ENCODE measurements at regions not wholly inside any gene's neighbourhood (a gene's known extent, or its start where the extent isn't known, plus 50 kb on each side); places are given as distances from the start of the nearest gene placed in this dataset.

GRCh38 chr6:55992546-55992945, 117.2 kb upstream of the BMP5 start:
- no peak for TF ChIP-seq CTCF (IDR thresholded peaks at IDR 0.05; ENCODE audit: control extremely low read depth, extremely low read depth)
- DNase-seq, result no peak
- Histone ChIP-seq H3K9me3 (ENCODE audit: control insufficient read depth in 4 of 4, insufficient read depth in 3 of 4, low read length in 3 of 4) (peaks cover 0 to 10% (median 4%) of the 10 kb centered on the region in 4 donors), H3K27me3 (ENCODE audit: control insufficient read depth in 3 of 3, insufficient read depth in 3 of 3, low read length in 2 of 3) (no peaks in the 10 kb centered on the region), H3K4me1 (ENCODE audit: control insufficient read depth in 5 of 5, insufficient read depth in 5 of 5, low read length in 5 of 5) (no peaks in the 10 kb centered on the region), H3K9ac (ENCODE audit: insufficient read depth in 1 of 2, low read length in 2 of 2) (no peak overlapping the region), H3K36me3 (ENCODE audit: control insufficient read depth in 4 of 4, insufficient read depth in 4 of 4, low read length in 4 of 4) (no peaks in the 10 kb centered on the region), H3K27ac (ENCODE audit: low read depth in 1 of 2, low read length in 1 of 2) (no peak overlapping the region), H3K4me3 (no peak overlapping the region)
- ATAC-seq (ENCODE audit: insufficient read depth, low FRiP score), result no peak

GRCh38 chr6:55985309-55985708, 109.9 kb upstream of the BMP5 start:
- Histone ChIP-seq H3K9ac (ENCODE audit: insufficient read depth in 1 of 2, low read length in 2 of 2) (no peak overlapping the region), H3K9me3 (ENCODE audit: control insufficient read depth in 4 of 4, insufficient read depth in 3 of 4, low read length in 3 of 4) (peaks cover 0 to 2% (median 0%) of the 10 kb centered on the region in 4 donors), H3K27me3 (ENCODE audit: control insufficient read depth in 3 of 3, insufficient read depth in 3 of 3, low read length in 2 of 3) (no peaks in the 10 kb centered on the region), H3K4me1 (ENCODE audit: control insufficient read depth in 5 of 5, insufficient read depth in 5 of 5, low read length in 5 of 5) (no peaks in the 10 kb centered on the region), H3K4me3 (no peak overlapping the region), H3K36me3 (ENCODE audit: control insufficient read depth in 4 of 4, insufficient read depth in 4 of 4, low read length in 4 of 4) (no peaks in the 10 kb centered on the region), H3K27ac (ENCODE audit: low read depth in 1 of 2, low read length in 1 of 2) (no peak overlapping the region)
- WGBS, 2 donors, result 91 to 92% methylated on average over 1 of the region's 1 CpG
- DNase-seq, result no peak
- no peak for ATAC-seq (ENCODE audit: insufficient read depth, low FRiP score)
- no peak for TF ChIP-seq CTCF (IDR thresholded peaks at IDR 0.05; ENCODE audit: control extremely low read depth, extremely low read depth)

GRCh38 chr6:55983861-55984260, 108.5 kb upstream of the BMP5 start:
- DNase-seq, result no peak
- no peak for ATAC-seq (ENCODE audit: insufficient read depth, low FRiP score)
- no peak overlapping the region for H3K9ac ChIP-seq (ENCODE audit: insufficient read depth in 1 of 2, low read length in 2 of 2)
- H3K9me3 ChIP-seq (ENCODE audit: control insufficient read depth in 4 of 4, insufficient read depth in 3 of 4, low read length in 3 of 4), result peaks cover 0 to 2% (median 0%) of the 10 kb centered on the region in 4 donors
- H3K4me1 ChIP-seq (ENCODE audit: control insufficient read depth in 5 of 5, insufficient read depth in 5 of 5, low read length in 5 of 5), result peaks cover 0 to 3% (median 0%) of the 10 kb centered on the region in 5 donors
- H3K27ac ChIP-seq (ENCODE audit: low read depth in 1 of 2, low read length in 1 of 2), result no peak overlapping the region
- no peak for TF ChIP-seq CTCF (IDR thresholded peaks at IDR 0.05; ENCODE audit: control extremely low read depth, extremely low read depth)
- no peak overlapping the region for H3K4me3 ChIP-seq
- WGBS, 2 donors, result 84 to 87% methylated on average over 2 of the region's 2 CpGs
- no peaks in the 10 kb centered on the region for H3K36me3 ChIP-seq (ENCODE audit: control insufficient read depth in 4 of 4, insufficient read depth in 4 of 4, low read length in 4 of 4)
- H3K27me3 ChIP-seq (ENCODE audit: control insufficient read depth in 3 of 3, insufficient read depth in 3 of 3, low read length in 2 of 3), result no peaks in the 10 kb centered on the region

- no peak for TF ChIP-seq CTCF (IDR thresholded peaks at IDR 0.05; ENCODE audit: control extremely low read depth, extremely low read depth)
- no peak overlapping the region for H3K27ac ChIP-seq (ENCODE audit: low read depth in 1 of 2, low read length in 1 of 2)
- H3K9me3 ChIP-seq (ENCODE audit: control insufficient read depth in 4 of 4, insufficient read depth in 3 of 4, low read length in 3 of 4), result peaks cover 0 to 2% (median 0%) of the 10 kb centered on the region in 4 donors
- H3K4me1 ChIP-seq (ENCODE audit: control insufficient read depth in 5 of 5, insufficient read depth in 5 of 5, low read length in 5 of 5), result peaks cover 0 to 16% (median 0%) of the 10 kb centered on the region in 5 donors
- DNase-seq, result no peak
- H3K9ac ChIP-seq (ENCODE audit: insufficient read depth in 1 of 2, low read length in 2 of 2), result no peak overlapping the region
- no peak overlapping the region for H3K4me3 ChIP-seq
- no peaks in the 10 kb centered on the region for H3K36me3 ChIP-seq (ENCODE audit: control insufficient read depth in 4 of 4, insufficient read depth in 4 of 4, low read length in 4 of 4)
- no peaks in the 10 kb centered on the region for H3K27me3 ChIP-seq (ENCODE audit: control insufficient read depth in 3 of 3, insufficient read depth in 3 of 3, low read length in 2 of 3)
- ATAC-seq (ENCODE audit: insufficient read depth, low FRiP score), result no peak
These were observed 106.3 kb upstream of the BMP5 start for GRCh38 chr6:55981660-55982059.

All from lung (tissue), 11 donors.